Panc1 (cell line): ENCODE measurements at regions not wholly inside any gene's neighbourhood (a gene's known extent, or its start where the extent isn't known, plus 50 kb on each side); places are given as distances from the start of the nearest gene placed in this dataset.

ENCODE experiments used
- ATAC-seq: fragments of 200-7000 bp; cut with Tn5 transposase; 2 replicates; pipeline ENCODE4 v1.9.1; 2020; ENCODE audit warnings: mild to moderate bottlenecking, moderate library complexity
- BruUV-seq: library from RNA; stranded (reverse); fragments of 400-500 nt; replicated peaks from 2 replicates; lab custom pipeline; 2021; lab: Mats Ljungman, UMichigan
- CTCF ChIA-PET: fragments of 300-600 bp; sonication (Branson Sonifier 250); formaldehyde crosslinking; loops from one replicate; lab custom pipeline; 2022; ENCODE audit warnings: antibody characterized with exemption; lab: Charles Lee
- POLR2A ChIA-PET: fragments of 300-600 bp; sonication (Branson Sonifier 250); formaldehyde crosslinking; loops from one replicate; lab custom pipeline; 2022; ENCODE audit warnings: antibody characterized with exemption; lab: Charles Lee
- DNase-seq: peaks from one replicate; pipeline ENCODE4 v3.0.0-alpha.2; 2010; ENCODE audit warnings: low read depth, low spot score
- H3K27ac ChIP-seq: 2 replicates; pipeline ENCODE4 v1.5.1; 2011; ENCODE audit warnings: mild to moderate bottlenecking, low read length, inconsistent platforms
- H3K27me3 ChIP-seq: fragments of 200-500 bp; sonication (Bioruptor generic); 2 replicates; pipeline ENCODE4 v1.6.0; 2014; ENCODE audit warnings: low read length, inconsistent platforms; ENCODE audit not compliant: control insufficient read depth, insufficient read depth
- H3K36me3 ChIP-seq: fragments of 200-500 bp; sonication (Bioruptor generic); 2 replicates; pipeline ENCODE4 v1.5.1; 2014; ENCODE audit warnings: inconsistent platforms, mild to moderate bottlenecking, low read length, moderate library complexity; ENCODE audit not compliant: control insufficient read depth, insufficient read depth
- H3K4me1 ChIP-seq: 2 replicates; pipeline ENCODE4 v1.5.1; 2011; ENCODE audit warnings: inconsistent platforms, mild to moderate bottlenecking, low read length, moderate library complexity; ENCODE audit not compliant: control insufficient read depth, insufficient read depth
- H3K4me3 ChIP-seq, 2 experiments: 2 replicates each; pipeline ENCODE4 v1.5.1; 2011 to 2012; ENCODE audit warnings: low read depth in 2 of 2, low read length in 2 of 2, mild to moderate bottlenecking in 2 of 2, inconsistent platforms in 1 of 2, moderate library complexity in 1 of 2
- H3K9me3 ChIP-seq: fragments of 200-500 bp; sonication (Bioruptor generic); 2 replicates; pipeline ENCODE4 v1.5.1; 2014; ENCODE audit warnings: low read depth, mild to moderate bottlenecking, inconsistent platforms, low read length, moderate library complexity; ENCODE audit not compliant: control insufficient read depth, insufficient read depth
- POLR2AphosphoS5 ChIP-seq: IDR thresholded peaks from 2 replicates; pipeline ENCODE4 v1.6.1; 2012; ENCODE audit warnings: mild to moderate bottlenecking, low read depth, low read length, moderate library complexity
- SIN3A ChIP-seq: IDR thresholded peaks from 2 replicates; pipeline ENCODE4 v1.6.1; 2012; ENCODE audit warnings: low read depth, mild to moderate bottlenecking, low read length, moderate library complexity, borderline replicate concordance; ENCODE audit not compliant: insufficient read depth
- TCF7L2 ChIP-seq: IDR thresholded peaks from 2 replicates; pipeline ENCODE4 v1.6.1; 2011; ENCODE audit warnings: mild to moderate bottlenecking, low read depth, low read length, inconsistent platforms
- in situ Hi-C: cut with HindIII; loops from 2 replicates; pipeline ENCODE4 v1.10.0; 2016; ENCODE audit warnings: low sequenced_read_pairs, low pct_unique_long_range_greater_than_20kb
- intact Hi-C: fragments of 100-400 bp; cut with micrococcal nuclease; formaldehyde crosslinking; loops from one replicate; pipeline ENCODE4 v1.10.0; 2022; ENCODE audit not compliant: unreplicated experiment
- TF ChIP-seq, protein P1 (sequence below), 2 experiments: IDR thresholded peaks; 2 replicates each; pipeline ENCODE4 v1.6.1; 2011 to 2012; ENCODE audit warnings: low read depth in 2 of 2, control low read depth in 1 of 2, low read length in 1 of 2, mild to moderate bottlenecking in 1 of 2, moderate library complexity in 1 of 2; ENCODE audit not compliant: insufficient read depth in 1 of 2
- TF ChIP-seq, protein P2 (sequence below): fragments of 450-650 bp; IDR thresholded peaks from 2 replicates; pipeline ENCODE4 v1.5.1; 2017; ENCODE audit warnings: mild to moderate bottlenecking

DNA sequence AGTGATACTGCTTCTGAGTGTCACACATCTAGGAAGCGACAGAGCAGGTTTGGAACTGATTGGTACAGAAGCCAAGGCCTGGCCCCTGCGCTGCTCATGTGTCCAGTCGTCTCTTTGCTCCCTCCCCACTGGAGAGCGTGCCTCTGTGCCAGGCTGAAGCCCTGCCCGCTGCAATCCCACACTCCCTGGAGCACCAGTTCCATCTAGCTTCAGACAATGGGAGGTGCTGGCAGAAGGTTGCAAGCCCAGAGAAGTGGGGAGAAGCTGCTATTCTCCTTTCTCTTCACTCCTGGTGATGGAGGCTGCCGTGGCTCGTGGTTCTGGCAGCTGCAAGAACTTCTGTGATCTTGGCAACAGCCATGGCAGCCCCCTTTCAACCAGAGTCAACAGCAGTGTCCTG is 250.9 kb downstream of the MATN1 start:
- H3K4me1 ChIP-seq, result no peaks in the 10 kb centered on the region
- no peak overlapping the region for H3K27ac ChIP-seq
- TF ChIP-seq TCF7L2 (no peak), POLR2AphosphoS5 (no peak), SIN3A (no peak)
- TF ChIP-seq, protein P1, sequence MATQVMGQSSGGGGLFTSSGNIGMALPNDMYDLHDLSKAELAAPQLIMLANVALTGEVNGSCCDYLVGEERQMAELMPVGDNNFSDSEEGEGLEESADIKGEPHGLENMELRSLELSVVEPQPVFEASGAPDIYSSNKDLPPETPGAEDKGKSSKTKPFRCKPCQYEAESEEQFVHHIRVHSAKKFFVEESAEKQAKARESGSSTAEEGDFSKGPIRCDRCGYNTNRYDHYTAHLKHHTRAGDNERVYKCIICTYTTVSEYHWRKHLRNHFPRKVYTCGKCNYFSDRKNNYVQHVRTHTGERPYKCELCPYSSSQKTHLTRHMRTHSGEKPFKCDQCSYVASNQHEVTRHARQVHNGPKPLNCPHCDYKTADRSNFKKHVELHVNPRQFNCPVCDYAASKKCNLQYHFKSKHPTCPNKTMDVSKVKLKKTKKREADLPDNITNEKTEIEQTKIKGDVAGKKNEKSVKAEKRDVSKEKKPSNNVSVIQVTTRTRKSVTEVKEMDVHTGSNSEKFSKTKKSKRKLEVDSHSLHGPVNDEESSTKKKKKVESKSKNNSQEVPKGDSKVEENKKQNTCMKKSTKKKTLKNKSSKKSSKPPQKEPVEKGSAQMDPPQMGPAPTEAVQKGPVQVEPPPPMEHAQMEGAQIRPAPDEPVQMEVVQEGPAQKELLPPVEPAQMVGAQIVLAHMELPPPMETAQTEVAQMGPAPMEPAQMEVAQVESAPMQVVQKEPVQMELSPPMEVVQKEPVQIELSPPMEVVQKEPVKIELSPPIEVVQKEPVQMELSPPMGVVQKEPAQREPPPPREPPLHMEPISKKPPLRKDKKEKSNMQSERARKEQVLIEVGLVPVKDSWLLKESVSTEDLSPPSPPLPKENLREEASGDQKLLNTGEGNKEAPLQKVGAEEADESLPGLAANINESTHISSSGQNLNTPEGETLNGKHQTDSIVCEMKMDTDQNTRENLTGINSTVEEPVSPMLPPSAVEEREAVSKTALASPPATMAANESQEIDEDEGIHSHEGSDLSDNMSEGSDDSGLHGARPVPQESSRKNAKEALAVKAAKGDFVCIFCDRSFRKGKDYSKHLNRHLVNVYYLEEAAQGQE (IDR thresholded peaks at IDR 0.05; ENCODE audit: insufficient read depth in 1 of 2, low read depth in 2 of 2, low read length in 1 of 2), result no peak
- TF ChIP-seq, protein P2, sequence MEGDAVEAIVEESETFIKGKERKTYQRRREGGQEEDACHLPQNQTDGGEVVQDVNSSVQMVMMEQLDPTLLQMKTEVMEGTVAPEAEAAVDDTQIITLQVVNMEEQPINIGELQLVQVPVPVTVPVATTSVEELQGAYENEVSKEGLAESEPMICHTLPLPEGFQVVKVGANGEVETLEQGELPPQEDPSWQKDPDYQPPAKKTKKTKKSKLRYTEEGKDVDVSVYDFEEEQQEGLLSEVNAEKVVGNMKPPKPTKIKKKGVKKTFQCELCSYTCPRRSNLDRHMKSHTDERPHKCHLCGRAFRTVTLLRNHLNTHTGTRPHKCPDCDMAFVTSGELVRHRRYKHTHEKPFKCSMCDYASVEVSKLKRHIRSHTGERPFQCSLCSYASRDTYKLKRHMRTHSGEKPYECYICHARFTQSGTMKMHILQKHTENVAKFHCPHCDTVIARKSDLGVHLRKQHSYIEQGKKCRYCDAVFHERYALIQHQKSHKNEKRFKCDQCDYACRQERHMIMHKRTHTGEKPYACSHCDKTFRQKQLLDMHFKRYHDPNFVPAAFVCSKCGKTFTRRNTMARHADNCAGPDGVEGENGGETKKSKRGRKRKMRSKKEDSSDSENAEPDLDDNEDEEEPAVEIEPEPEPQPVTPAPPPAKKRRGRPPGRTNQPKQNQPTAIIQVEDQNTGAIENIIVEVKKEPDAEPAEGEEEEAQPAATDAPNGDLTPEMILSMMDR, result no peak
- no peak overlapping the region for H3K4me3 ChIP-seq
- ChIA-PET POLR2A (no interaction called here), CTCF (no interaction called here)
- in situ Hi-C loops, result no loop called here
- intact Hi-C loops, result no loop called here
- DNase-seq, result no peak
- no peaks in the 10 kb centered on the region; the same call in none of the 2 replicates for H3K27me3 ChIP-seq
- no peak for ATAC-seq
- no peaks in the 10 kb centered on the region for H3K36me3 ChIP-seq
- no TSS peak for BruUV-seq
- no peaks in the 10 kb centered on the region for H3K9me3 ChIP-seq

DNA sequence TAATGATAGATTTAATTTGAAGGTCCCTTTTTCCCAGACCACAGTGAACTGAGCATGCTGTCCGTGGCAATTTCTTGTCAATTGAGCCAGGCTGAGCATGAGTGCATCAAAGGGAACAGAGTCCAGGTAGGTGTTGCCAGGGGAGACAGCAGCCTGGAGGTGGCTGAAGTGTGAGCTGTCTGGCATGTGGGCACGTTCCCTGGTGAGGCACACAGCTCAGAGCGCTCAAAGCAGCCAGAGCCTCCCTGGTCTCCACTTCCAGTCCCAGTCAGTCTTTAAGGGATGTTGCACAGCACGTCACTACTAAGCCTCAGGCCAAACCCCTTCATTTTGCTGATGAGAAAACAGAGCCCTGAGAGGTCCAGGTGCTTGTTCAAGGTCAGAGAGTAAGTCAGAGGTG is 251.4 kb downstream of the MATN1 start:
- CTCF ChIA-PET, result no interaction called here

More for the DNA sequence above, 251.4 kb downstream of the MATN1 start:
- Histone ChIP-seq H3K36me3 (no peaks in the 10 kb centered on the region), H3K27ac (no peak overlapping the region), H3K27me3 (no peaks in the 10 kb centered on the region; the same call in none of the 2 replicates), H3K4me1 (no peaks in the 10 kb centered on the region), H3K9me3 (no peaks in the 10 kb centered on the region), H3K4me3 (no peak overlapping the region)
- TF ChIP-seq, protein P2, result no peak
- TF ChIP-seq SIN3A (no peak), TCF7L2 (no peak), POLR2AphosphoS5 (no peak)
- TF ChIP-seq, protein P1 (IDR thresholded peaks at IDR 0.05; ENCODE audit: insufficient read depth in 1 of 2, low read depth in 2 of 2, low read length in 1 of 2), result no peak
- no TSS peak for BruUV-seq
- no peak for DNase-seq
- POLR2A ChIA-PET, result no interaction called here
- in situ Hi-C loops (no loop called here), intact Hi-C loops (no loop called here)
- no peak for ATAC-seq
